GM21447 (cell line): ENCODE measurements at regions not wholly inside any gene's neighbourhood (a gene's known extent, or its start where the extent isn't known, plus 50 kb on each side); places are given as distances from the start of the nearest gene placed in this dataset.
"Not testable (repeated sequence)": the region's sequence is repeated elsewhere in the genome, so short reads cannot be mapped to it uniquely, and the experiment has no call there.

Source experiments
- ATAC-seq: cut with Tn5 transposase; IDR thresholded peaks from one replicate; pipeline ENCODE4 v1.9.1; 2021; ENCODE audit not compliant: unreplicated experiment

- ATAC-seq, result not testable (repeated sequence)
These were observed 57.7 kb upstream of the RGS1 start for GRCh38 chr1:192517716-192518355.

DNA sequence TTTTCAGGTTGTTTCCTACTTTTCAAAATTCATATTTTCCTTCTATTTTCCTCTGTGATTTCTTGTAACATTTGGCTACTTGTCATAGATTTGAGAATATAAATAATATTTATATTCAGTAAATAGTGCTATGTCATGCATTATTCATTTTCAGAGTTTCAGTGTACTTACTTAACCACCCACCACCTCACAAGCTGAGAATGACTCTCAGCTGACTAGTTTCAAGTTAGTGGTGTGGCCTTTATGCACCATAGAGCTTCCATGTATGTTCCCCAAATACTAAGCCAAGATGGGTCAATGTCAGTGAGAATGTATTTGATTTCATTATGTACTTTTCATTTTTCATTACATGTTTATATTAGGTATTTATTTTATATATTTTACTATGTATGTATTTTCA lies 56.9 kb upstream of the RGS1 start:
- peak; percentile 35 for ATAC-seq

DNA sequence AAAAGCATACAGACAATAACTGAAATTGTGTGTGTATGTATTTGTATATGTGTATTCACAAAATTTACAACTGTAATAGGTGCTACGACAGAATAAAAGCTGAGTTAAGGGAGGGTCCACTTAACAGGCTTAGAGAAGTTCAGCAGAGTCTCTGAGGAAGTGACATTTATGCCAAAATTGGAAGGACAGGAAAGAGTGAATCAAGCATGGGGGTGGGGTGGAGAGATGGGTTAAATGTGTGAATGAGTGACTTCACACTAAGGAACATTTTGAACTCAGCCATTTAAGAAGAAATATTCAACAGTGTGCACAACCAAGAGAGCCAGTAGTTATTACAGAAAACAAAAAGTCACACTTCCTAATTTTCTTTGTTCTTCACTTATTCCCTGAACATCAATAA lies 53.8 kb upstream of the RGS1 start:
- no peak for ATAC-seq

- no peak for ATAC-seq
These were observed 52.9 kb upstream of the RGS1 start for GRCh38 chr1:192522673-192523072.

DNA sequence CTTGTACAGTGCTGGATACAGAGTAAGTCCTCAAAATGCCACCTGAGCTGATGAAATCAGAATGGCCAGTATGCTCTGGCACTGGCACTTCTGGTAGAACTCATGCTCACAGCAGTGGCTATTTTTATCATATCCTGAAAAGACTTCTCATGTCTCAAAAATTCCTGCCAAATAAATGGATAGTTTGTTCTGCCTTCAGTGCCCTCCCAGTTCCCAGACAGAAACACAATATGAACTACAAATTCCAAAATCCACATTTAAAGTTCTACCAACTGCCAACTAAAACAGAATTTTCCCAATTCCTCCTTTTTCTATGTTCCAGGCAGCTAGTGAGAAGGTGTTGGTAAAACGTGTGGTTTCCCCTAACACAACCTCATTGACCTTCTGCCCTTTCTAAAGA lies 51.4 kb upstream of the RGS1 start:
- no peak for ATAC-seq
